Limb (tissue), 2 donors: ENCODE measurements at regions not wholly inside any gene's neighbourhood (a gene's known extent, or its start where the extent isn't known, plus 50 kb on each side); places are given as distances from the start of the nearest gene placed in this dataset.
"Not testable (repeated sequence)": the region's sequence is repeated elsewhere in the genome, so short reads cannot be mapped to it uniquely, and the experiment has no call there.

Experiments
- DNase-seq, 2 donors: peaks; one replicate each; pipeline ENCODE4 v3.0.0-alpha.2; 2016; ENCODE audit errors: extremely low spot score in 2 of 2

- DNase-seq = no peak
Measured at GRCh38 chr13:78540058-78540457, 63.3 kb downstream of the POU4F1 start.

- DNase-seq = not testable (repeated sequence)
Measured at GRCh38 chr13:78526044-78526443, 77.3 kb downstream of the POU4F1 start.

- no peak for DNase-seq
Measured at GRCh38 chr13:78524936-78525335, 78.4 kb downstream of the POU4F1 start.

GRCh38 chr13:78521091-78521490 lies 82.3 kb downstream of the POU4F1 start:
- no peak for DNase-seq

- DNase-seq = no peak
Measured at GRCh38 chr13:78520425-78520824, 82.9 kb downstream of the POU4F1 start.

GRCh38 chr13:78518482-78518881 lies 84.9 kb downstream of the POU4F1 start:
- not testable (repeated sequence) for DNase-seq

GRCh38 chr13:78499802-78500201 lies 103.5 kb downstream of the POU4F1 start:
- no peak for DNase-seq

GRCh38 chr13:78497702-78498355 lies 105.5 kb downstream of the POU4F1 start:
- DNase-seq = peak in 1 of 2 donors; percentile 52

GRCh38 chr13:78491978-78492377 lies 111.4 kb downstream of the POU4F1 start:
- DNase-seq = no peak

GRCh38 chr13:78490225-78490624 lies 113.1 kb downstream of the POU4F1 start:
- not testable (repeated sequence) for DNase-seq

- no peak for DNase-seq
Measured at GRCh38 chr13:78487707-78488106, 115.6 kb downstream of the POU4F1 start.

GRCh38 chr13:78485803-78486202 lies 117.5 kb downstream of the POU4F1 start:
- no peak for DNase-seq

GRCh38 chr13:78478183-78478582 lies 125.2 kb downstream of the POU4F1 start:
- DNase-seq = no peak

- DNase-seq = no peak
Measured at GRCh38 chr13:78476910-78477309, 126.4 kb downstream of the POU4F1 start.

GRCh38 chr13:78468621-78469020 lies 134.7 kb downstream of the POU4F1 start:
- no peak for DNase-seq

GRCh38 chr13:78465250-78465649 lies 138.1 kb downstream of the POU4F1 start:
- DNase-seq = no peak

- no peak for DNase-seq
Measured at GRCh38 chr13:78460176-78460575, 143.2 kb downstream of the POU4F1 start.

GRCh38 chr13:78443839-78444238 lies 159.5 kb downstream of the POU4F1 start:
- DNase-seq = no peak

- DNase-seq = no peak
Measured at GRCh38 chr13:78437781-78438180, 165.6 kb downstream of the POU4F1 start.

GRCh38 chr13:78436311-78436710 lies 167.0 kb downstream of the POU4F1 start:
- no peak for DNase-seq

- DNase-seq = no peak
Measured at GRCh38 chr13:78431328-78431727, 172.0 kb downstream of the POU4F1 start.

GRCh38 chr13:78430811-78431210 lies 172.5 kb downstream of the POU4F1 start:
- DNase-seq = no peak

- no peak for DNase-seq
Measured at GRCh38 chr13:78430166-78430791, 173.1 kb downstream of the POU4F1 start.
